ENCODE measurements at regions not wholly inside any gene's neighbourhood (a gene's known extent, or its start where the extent isn't known, plus 50 kb on each side); places are given as distances from the start of the nearest gene placed in this dataset.
"Not testable (repeated sequence)": the region's sequence is repeated elsewhere in the genome, so short reads cannot be mapped to it uniquely, and the experiment has no call there.

DNA sequence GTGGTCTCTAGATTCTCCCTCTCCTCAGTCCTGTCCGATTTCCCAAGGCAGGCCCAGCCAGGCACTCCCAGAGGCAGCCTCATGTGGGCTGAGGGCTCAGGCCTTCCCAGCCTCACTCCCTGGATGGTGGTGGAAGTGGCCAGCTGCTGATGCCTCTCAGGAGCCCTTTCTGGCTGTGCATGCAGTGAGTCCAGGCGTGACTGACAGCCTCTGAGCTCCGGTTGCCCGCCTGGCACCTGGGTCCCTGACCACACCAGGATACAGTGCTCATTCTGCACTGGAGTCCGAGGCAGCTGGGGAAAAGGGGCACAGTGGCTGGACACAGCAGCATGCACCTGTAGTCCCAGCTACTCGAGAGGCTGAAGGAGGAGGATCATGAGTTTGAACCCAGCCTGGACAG lies 132.6 kb downstream of the CUL2 start:
- DNase-seq (ENCODE audit: low read depth in 2 of 2), result no peak

DNA sequence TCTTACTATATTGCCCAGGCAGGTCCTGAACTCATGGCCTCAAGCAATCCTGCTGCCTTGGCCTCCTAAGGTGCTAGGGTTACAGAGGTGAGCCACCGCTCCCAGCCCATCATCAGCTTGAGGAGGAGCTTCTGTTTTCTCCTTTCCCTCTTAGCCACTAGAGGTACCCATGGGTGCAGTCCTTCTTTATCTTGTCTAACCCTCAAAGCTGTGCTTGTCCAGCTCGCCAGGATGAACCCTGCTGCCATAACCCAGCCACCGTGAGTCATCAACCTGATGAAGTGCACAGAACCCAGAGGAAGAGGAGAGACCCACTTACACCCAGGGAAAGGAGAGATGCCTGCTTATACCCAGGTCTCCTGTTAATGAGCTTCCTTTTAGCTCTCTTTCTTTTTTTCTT lies 133.4 kb downstream of the CUL2 start:
- DNase-seq (ENCODE audit: low read depth in 2 of 2), result no peak

DNA sequence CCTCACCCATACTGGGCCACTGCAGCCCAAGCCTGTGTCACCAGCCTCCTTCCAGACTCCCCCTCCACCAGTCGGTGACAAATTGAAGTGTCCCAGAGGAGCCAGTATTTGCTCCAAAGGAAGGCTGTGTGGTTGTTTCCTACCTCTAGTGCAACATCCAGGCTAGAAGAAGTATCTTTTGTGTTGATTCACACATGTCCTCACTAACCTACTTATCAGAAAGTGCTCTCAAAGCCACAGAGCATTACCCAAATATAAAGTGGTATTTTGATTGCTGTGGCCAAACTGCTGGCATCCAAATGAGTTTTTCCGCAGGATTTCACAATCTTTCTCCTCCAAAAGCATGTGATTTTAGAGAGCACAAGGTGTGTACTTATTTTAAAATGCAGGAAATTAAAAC lies 134.8 kb downstream of the CUL2 start:
- DNase-seq (ENCODE audit: low read depth in 2 of 2), result peak in 1 of 2 donors; percentile 17

DNA sequence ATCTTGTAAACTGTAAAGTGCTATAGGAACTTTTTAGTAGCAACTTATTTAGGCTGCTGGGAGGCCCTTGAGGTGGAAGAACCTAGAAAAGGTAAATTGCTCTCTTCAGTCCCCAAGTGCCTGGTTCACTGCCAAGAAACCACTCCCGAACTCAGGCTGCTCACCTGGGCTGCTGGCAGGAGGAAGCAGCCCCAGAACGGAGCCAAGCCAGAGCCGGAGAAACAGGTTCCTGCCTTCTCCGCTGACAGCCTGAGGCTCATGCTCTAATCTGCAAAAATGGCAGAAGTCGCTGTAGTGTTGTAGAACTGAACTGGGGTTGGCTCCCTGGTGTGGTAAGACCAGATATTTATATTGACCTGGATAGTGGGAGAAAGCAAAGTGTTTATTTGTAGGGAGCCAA lies 136.0 kb downstream of the CUL2 start:
- DNase-seq (ENCODE audit: low read depth in 2 of 2), result no peak

DNA sequence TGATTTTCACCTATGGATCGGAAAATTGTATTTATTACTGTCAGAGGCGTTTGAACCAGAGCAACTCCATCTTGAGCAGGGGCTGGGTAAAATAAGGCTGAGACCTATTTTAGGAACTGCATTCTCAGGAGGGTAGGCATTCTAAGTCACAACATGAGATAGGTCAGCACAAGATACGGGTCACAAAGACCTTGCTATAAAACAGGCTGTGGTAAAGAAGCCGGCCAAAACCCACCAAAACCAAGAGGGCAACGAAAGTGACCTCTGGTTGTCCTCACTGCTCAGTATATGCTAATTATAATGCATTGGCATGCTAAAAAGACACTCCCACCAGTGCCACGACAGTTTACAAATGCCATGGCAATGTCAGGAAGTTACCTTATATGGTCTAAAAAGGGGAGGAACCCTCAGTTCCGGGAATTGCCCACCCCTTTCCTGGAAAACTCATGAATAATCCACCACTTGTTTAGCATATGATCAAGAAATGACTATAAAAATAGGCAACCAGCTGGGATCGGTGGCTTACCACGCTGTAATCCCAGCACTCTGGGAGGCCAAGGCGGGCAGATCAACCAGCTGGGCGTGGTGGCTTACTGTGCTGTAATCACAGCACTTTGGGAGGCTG lies 136.3 kb upstream of the PARD3 start:
- DNase-seq (ENCODE audit: low read depth in 2 of 2), result not testable (repeated sequence)

DNA sequence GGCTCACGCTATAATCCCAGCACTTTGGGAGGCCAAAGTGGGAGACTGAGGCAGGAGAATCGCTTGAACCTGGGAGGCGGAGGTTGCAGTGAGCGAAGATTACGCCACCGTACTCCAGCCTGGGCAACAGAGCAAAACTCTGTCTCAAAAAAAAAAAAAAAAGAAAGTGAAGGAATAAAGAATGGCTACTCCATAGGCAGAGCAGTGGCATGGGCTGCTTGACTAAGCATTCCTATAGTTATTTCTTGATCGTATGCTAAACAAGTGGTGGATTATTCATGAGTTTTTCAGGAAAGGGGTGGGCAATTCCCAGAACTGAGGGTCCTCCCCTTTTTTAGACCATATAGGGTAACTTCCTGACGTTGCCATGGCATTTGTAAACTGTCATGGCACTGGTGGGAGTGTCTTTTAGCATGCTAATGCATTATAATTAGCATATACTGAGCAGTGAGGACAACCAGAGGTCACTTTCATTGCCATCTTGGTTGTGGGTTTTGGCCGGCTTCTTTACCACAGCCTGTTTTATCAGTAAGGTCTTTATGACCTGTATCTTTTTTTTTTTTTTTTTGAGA lies 130.9 kb upstream of the PARD3 start:
- not testable (repeated sequence) for DNase-seq (ENCODE audit: low read depth in 2 of 2)

DNA sequence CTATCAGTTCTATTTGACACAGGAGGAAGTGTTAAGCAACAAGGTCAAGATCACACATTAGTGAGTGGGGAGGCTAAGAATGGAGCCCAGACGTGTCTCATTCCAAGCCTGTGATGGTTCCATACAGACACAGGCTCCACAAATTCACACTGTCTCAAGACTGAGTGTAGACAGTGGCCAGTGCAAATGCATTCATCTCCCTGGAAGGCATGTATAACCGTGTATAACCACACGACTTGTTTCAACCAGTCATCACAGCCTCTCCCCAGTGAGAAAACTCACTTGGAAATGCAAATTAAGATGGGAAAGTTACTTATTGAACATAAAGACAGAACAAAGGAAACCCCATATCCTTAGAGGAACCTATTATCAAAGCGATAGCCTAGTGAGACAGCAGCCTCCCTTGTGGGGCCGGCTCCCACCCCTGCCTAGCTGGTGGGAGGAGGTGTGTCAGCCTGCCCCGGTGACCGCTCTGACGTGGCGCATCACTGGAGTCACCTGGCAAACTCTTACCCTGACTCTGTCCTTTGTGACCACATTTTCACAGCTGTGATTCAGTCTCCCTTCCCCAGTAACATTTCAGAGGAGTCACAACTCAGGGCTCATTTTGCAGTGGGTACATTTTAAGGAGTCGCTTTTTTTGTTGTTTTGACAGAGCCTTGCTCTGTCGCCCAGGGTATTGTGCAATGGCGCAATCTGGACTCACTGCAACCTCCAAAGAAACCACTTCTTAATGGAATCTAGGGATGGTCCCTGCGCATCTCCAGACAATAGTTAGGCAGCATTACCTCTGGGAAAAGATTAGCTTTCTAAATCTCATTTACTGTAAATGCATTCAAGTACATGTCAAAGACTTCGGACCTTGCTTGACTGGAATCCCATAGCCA lies 126.6 kb upstream of the PARD3 start:
- no peak for DNase-seq (ENCODE audit: low read depth in 2 of 2)

DNA sequence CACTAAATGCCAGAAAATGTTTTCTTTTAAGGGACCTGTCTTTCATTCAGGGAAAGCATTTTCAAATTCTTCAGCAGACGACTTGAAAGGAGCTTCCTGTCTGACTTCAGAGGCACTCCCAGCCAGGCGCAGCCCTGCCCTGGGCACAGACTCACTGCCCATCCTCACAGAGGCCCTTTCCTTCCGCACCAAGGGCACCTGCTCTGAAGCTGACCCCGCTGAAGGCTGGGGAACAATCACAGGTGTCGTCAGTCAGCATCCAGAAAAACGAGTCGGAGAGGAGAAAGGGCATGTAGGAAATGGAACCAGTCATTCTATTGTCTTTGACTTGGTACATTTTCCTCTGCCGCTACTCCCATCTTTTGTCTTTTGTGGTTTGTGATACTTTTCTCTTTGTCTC lies 125.3 kb upstream of the PARD3 start:
- DNase-seq (ENCODE audit: low read depth in 2 of 2), result no peak

DNA sequence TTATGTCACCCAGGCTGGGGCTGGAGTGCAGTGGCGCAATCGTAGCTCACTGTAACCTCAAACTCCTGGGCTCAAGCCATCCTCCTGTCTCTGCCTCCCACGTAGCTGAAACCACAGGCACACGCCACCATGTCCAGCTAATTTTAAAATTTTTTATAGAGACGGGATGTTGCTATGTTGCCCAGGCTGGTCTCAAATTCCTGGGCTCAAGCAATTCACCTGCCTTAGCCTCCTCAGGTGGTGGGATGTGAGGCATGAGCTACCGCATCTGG lies 123.2 kb upstream of the PARD3 start:
- no peak for DNase-seq (ENCODE audit: low read depth in 2 of 2)

DNA sequence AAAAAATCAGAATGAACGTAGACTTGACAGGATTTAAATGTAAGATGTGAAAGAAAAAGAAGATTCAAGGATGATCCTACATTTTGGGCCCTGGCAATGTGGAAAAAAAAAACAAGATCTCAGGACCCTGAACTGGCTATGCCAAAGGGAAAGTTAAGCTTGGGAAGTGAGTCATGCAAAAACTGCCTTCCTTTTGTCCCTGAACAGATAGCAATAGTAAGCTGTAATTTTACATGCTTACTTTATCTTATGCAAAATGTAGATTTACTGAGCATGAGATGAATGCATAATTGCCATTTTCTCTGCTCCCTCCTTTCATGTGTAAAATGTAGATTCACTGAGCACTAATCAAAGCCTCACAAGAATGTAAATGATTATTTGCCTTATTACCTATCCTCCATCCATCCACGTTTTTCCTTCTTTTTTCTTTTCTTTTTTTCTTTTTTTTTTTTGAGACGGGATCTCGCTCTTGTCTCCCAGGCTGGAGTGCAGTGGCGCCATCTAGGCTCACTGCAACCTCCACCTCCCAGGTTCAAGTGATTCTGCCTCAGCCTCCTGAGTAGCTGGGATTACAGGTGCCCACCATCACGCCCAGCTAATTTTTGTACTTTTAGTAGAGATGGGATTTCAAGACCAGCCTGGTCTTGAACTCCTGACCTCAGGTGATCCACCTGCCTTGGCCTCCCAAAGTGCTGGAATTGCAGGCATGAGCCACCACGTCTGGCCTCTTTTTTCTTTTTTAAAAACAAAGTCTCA lies 122.7 kb upstream of the PARD3 start:
- peak; percentile 36 to 63 for DNase-seq (ENCODE audit: low read depth in 2 of 2)

DNA sequence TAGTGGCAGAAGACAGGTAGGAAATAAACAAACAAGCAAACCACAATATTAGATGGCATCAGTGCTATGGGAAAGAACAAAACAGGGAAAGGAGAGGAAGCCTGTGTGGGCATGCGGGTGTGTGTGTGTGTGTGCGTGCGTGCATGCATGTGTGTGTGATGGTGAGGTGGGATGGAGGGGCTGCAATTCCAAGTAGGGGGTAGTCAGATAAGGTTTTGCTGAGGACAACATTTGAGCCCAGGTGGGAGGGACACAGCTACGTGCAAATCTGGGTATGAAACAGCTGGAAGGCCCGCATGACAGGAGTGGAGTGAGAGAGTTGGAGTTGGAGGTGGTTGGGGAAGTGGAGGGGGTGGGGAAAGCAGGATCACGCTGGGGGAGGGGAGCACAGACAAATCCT lies 121.0 kb upstream of the PARD3 start:
- no peak for DNase-seq (ENCODE audit: low read depth in 2 of 2)

DNA sequence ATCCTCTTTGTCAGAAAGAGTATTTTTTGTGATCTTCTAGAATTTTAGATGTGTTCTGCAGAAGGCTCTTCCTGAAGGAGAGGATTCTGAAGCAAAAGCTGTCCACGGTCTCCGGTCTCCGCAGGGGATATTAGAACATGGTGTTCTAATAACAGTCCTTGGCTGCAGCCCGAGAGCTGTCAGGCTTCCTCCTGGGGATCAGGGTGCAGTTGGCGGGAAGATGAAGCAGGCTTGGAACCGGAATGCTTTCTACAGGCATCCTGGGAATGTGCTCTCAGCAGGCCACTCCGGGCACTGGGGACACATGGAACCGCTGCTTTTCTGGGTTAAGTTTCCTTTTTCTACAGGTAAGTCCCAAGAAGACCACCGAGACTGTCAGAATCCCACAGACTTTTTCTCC lies 118.6 kb upstream of the PARD3 start:
- DNase-seq (ENCODE audit: low read depth in 2 of 2), result no peak

DNA sequence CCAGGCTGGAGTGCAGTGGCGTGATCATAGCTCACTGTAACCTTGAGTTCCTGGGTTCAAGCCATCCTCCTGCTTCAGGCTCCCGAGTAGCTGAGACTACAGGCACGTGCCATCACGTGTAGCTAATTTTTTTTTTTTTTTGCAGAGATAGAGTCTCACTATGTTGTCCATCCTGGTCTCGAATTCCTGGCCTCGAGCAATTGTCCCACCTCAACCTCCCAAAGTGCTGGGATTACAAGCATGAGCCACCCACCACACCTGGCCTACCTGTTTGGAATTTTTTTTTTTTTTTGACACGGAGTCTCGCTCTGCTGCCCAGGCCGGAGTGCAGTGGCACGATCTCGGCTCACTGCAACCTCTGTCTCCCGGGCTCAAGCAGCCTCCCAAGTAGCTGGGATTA lies 117.1 kb upstream of the PARD3 start:
- DNase-seq (ENCODE audit: low read depth in 2 of 2), result no peak

DNA sequence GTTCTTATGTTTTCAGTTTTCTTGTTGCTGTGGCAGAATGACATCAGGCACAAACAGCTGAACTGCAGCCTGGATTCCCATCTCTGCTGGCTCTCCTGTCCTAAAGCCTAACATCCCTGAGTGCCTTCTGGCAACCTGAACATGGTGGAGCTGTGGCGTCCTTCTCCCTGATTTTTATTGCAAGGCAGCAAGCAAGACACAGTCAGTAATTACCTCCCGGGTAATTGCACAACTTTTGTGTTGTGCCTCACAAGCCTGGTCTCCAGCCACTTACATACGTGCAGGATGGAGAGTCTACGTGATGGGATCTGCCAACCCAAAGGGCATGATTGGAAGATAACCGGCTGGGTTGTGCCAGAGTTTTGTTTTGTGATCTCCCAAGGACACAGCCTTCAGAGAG lies 116.1 kb upstream of the PARD3 start:
- DNase-seq (ENCODE audit: low read depth in 2 of 2), result no peak

DNA sequence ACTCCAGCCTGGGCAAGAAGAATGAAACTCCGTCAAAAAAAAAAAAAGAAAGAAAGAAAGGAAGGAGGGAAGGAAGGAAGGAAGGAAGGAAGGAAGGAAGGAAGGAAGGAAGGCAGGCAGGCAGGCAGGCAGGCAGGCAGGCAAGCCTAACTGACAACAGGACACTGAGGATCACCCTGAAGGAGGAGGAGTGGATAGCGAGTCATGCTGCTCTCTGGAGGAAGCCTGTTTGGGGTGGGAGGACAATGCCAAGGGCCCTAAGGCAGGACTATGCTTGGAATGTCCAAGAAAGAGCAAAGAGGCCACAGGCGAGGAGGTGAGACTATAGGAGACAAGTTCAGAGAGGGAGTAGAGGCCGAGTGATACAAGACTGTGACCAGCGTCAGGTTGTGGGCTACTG lies 107.0 kb upstream of the PARD3 start:
- DNase-seq (ENCODE audit: low read depth in 2 of 2), result no peak

DNA sequence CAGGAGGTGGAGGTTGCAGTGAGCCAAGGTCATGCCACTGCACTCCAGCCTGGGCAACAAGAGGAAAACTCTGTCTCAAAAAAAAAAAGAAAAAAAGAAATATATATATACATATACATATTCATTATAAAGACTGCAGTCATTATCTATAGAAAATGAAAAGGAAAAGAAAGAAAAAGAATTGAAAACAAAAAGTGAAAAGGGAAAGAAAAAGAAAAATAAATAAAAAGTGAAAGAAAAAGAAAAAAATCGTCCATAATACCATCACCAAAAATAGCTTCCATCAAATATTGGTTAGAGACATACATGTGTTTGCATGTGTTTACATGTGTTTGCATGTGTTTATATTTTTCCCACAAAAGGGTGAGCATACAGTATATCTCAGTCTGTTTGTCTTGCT lies 105.5 kb upstream of the PARD3 start:
- no peak for DNase-seq (ENCODE audit: low read depth in 2 of 2)

DNA sequence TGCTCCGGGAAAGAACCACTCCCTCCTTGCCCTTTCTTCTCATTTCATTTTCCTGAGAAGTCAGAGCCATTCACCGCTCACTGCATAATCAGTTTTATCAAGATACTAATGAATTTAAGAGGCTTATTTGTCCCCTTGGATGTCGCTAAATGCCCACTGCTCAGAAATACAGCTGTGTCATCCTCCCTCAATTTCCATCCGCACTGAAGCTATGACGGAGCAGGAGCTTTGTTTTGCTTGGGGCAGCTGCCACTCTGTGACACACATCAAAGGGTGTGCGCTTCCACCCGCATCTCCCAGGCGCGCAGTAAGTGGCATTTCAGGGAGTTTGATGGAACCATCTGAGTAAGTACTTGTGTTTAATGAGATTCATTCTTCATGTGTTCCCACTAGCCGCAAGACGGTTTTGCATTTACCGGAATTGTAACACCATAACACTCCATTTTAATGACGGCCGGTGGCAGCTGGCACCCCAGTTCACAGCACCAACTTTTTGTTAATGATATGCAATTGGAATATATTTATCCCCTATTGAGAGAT lies 103.8 kb upstream of the PARD3 start:
- no peak for DNase-seq (ENCODE audit: low read depth in 2 of 2)

DNA sequence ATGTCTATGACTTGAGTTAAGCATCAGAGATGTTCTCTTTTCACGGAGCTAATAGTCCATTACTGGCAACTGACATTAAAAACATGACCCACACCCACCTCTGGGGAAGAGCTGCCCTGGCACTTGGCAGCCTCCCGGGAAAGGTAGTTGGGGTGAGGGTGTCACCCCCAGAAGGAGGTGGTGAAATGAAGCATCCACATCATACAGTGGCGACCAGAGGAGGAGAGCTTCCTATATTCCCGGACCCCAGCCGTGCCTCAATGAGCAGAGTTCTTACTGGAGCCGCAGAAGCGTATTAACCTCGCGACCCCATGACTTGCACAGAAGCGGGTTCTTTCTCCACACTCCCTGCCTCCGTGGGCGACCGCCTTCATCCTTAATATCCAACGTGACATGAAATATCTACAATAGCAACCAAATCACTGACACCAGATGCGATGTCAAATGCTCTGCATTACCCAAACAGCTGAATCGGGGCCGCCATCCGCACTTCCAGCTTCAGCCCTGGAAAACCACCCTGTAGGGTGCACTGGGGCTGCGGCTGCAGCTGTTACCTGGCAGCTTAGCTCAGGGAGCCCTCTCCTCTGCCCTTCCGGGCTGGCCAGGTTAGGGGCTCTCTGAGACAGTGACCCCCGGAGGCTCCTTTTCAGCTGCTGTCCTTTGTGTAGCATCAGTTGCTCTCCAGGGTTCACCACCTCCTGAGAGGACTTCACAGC lies 103.1 kb upstream of the PARD3 start:
- DNase-seq (ENCODE audit: low read depth in 2 of 2), result no peak

DNA sequence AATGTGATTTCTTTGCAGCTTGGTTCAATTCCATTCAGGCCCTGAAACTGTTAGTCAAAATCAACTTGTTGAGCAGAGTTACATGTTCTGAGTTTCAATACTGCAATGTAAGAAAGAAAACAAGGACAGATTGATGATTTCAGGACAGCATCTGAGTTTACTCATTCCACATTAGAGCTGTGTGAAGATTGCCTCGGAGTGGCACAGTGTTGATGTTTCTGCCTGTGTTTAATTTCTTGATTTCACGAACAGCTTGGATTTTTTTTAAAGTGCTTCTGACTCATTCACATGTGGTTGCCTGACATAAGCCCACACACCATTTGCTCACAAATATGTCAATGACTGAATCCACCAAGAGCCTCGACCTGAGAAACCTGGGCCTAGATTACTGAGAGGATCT lies 101.2 kb upstream of the PARD3 start:
- no peak for DNase-seq (ENCODE audit: low read depth in 2 of 2)

DNA sequence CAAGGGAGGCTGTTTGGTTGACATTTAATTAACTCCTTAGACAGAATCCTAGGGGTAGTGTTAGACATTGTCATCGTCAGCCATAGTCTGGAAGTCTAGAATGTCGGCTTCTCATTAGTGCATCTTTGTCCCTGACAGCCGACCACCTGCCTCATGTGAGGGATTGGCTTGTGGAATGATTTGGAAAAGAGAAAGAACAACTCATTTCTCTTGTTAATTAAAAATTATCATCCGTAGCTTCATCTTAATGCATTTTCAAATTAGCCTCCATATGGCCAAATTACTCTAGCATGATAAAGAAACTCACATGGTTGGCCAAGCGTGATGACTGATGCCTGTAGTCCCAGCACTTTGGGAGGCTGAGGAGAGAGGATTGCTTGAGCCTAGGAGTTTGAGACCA lies 97.7 kb upstream of the PARD3 start:
- no peak for DNase-seq (ENCODE audit: low read depth in 2 of 2)

DNA sequence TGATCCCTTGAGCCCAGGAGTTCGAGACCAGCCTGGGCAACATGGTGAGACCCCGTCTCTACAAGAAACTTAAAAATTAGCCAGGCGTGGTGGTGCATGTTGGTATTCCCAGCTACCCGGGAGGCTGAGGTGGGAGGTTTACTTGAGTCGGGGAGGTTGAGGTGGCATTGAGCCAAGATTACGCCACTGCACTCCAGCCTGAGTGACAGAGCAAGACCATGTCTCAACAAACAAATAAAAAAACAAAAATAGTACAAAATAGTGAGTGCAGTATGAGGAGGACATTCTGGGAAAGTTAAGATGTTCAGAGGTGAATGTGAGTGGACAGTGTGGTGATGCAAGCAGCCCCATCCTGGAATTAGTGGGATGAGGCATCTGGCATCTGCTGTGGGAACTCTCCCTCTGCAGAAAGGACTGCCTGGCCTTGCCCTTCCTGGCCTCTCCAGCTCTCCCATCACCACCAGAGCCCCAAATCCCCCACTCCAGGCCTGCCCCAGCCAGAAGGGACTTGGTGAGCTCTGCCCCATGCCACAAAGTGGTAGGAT lies 96.6 kb upstream of the PARD3 start:
- DNase-seq (ENCODE audit: low read depth in 2 of 2), result no peak

Measured in lung microvascular endothelial cell (primary cell).